ENCODE measurements at regions not wholly inside any gene's neighbourhood (a gene's known extent, or its start where the extent isn't known, plus 50 kb on each side); places are given as distances from the start of the nearest gene placed in this dataset.

GRCh38 chr13:106867249-106867648 lies 299.3 kb upstream of the ARGLU1 start:
- Histone ChIP-seq H3K36me3 (ENCODE audit: control insufficient read depth, insufficient read depth, low read length) (no peaks in the 10 kb centered on the region), H3K27me3 (ENCODE audit: control insufficient read depth, insufficient read depth, low read length) (no peaks in the 10 kb centered on the region), H3K27ac (ENCODE audit: low read length) (no peak overlapping the region), H3K4me3 (ENCODE audit: low read length) (no peak overlapping the region), H3K4me1 (ENCODE audit: control insufficient read depth, insufficient read depth, low read length) (no peaks in the 10 kb centered on the region), H3K9me3 (ENCODE audit: control insufficient read depth, insufficient read depth, low read length) (no peaks in the 10 kb centered on the region)
- no peaks in the 10 kb centered on the region for H3K36me3 Mint-ChIP-seq
- H3K4me1 Mint-ChIP-seq, result no peaks in the 10 kb centered on the region
- TF ChIP-seq CTCF (IDR thresholded peaks at IDR 0.05), result no peak
- H3K4me3 Mint-ChIP-seq, result no peak overlapping the region
- peaks cover 0 to 5% of the 10 kb centered on the region in 2 donors for H3K27me3 Mint-ChIP-seq (ENCODE audit: low read depth in 2 of 2)
- no peak for ATAC-seq
- no peak for DNase-seq
- WGBS (ENCODE audit: insufficient coverage), result 5% methylated on average over 13 of the region's 13 CpGs
- intact Hi-C loops (cut with micrococcal nuclease), result no loop called here
- H3K9me3 Mint-ChIP-seq, result peaks cover 0 to 2% of the 10 kb centered on the region in 2 donors
- H3K27ac Mint-ChIP-seq, result no peak overlapping the region

- Mint-ChIP-seq H3K4me1 (no peaks in the 10 kb centered on the region), H3K9me3 (peaks cover 2% of the 10 kb centered on the region in 2 donors), H3K27ac (no peak overlapping the region), H3K36me3 (no peaks in the 10 kb centered on the region), H3K27me3 (ENCODE audit: low read depth in 2 of 2) (peaks cover 0 to 5% of the 10 kb centered on the region in 2 donors), H3K4me3 (no peak overlapping the region)
- Histone ChIP-seq H3K9me3 (ENCODE audit: control insufficient read depth, insufficient read depth, low read length) (no peaks in the 10 kb centered on the region), H3K36me3 (ENCODE audit: control insufficient read depth, insufficient read depth, low read length) (no peaks in the 10 kb centered on the region), H3K27ac (ENCODE audit: low read length) (no peak overlapping the region), H3K4me3 (ENCODE audit: low read length) (no peak overlapping the region), H3K4me1 (ENCODE audit: control insufficient read depth, insufficient read depth, low read length) (no peaks in the 10 kb centered on the region), H3K27me3 (ENCODE audit: control insufficient read depth, insufficient read depth, low read length) (no peaks in the 10 kb centered on the region)
- TF ChIP-seq CTCF (IDR thresholded peaks at IDR 0.05), result no peak
- 50% methylated on average over 1 of the region's 3 CpGs for WGBS (ENCODE audit: insufficient coverage)
- intact Hi-C loops (cut with micrococcal nuclease), result no loop called here
- ATAC-seq, result no peak
- DNase-seq, result no peak
These were observed 297.9 kb upstream of the ARGLU1 start for GRCh38 chr13:106865716-106866440.

DNA sequence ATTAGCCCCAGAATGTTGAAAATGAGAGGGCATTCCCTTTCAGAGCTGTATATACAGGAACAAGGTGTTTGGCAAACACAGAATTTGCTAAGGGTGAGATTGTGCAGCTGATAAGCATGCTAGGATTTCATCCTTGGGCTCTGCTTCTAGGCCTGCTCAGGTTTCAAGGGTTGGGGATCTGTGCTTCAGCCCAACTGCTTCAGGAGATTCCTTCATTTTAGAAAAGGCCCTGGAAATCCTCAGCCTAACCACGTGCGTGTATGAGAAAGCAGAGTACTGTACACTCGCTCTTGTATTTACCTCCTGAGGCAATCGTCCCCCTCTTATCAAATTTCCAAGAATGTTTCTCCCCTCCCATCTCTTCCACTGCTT lies 291.6 kb upstream of the ARGLU1 start:
- ATAC-seq (no peak), DNase-seq (no peak)
- no peak overlapping the region for H3K4me3 ChIP-seq (ENCODE audit: low read length)
- H3K4me1 ChIP-seq (ENCODE audit: control insufficient read depth, insufficient read depth, low read length), result no peaks in the 10 kb centered on the region
- H3K27me3 ChIP-seq (ENCODE audit: control insufficient read depth, insufficient read depth, low read length), result no peaks in the 10 kb centered on the region
- no peak for TF ChIP-seq CTCF (IDR thresholded peaks at IDR 0.05)
- no peaks in the 10 kb centered on the region for H3K9me3 ChIP-seq (ENCODE audit: control insufficient read depth, insufficient read depth, low read length)
- Mint-ChIP-seq H3K4me1 (no peaks in the 10 kb centered on the region), H3K9me3 (peaks cover 0 to 6% of the 10 kb centered on the region in 2 donors), H3K27ac (no peak overlapping the region), H3K27me3 (ENCODE audit: low read depth in 2 of 2) (no peaks in the 10 kb centered on the region), H3K4me3 (no peak overlapping the region), H3K36me3 (no peaks in the 10 kb centered on the region)
- 64% methylated on average over 4 of the region's 4 CpGs for WGBS (ENCODE audit: insufficient coverage)
- H3K36me3 ChIP-seq (ENCODE audit: control insufficient read depth, insufficient read depth, low read length), result no peaks in the 10 kb centered on the region
- intact Hi-C loops (cut with micrococcal nuclease), result no loop called here
- H3K27ac ChIP-seq (ENCODE audit: low read length), result no peak overlapping the region

Measured in natural killer cell (primary cell).